Natural killer cell (primary cell): ENCODE measurements at regions not wholly inside any gene's neighbourhood (a gene's known extent, or its start where the extent isn't known, plus 50 kb on each side); places are given as distances from the start of the nearest gene placed in this dataset.

Experiments used
- ATAC-seq, 3 donors: fragments of 150-1000 bp in 2 of 3; fragments of 200-7000 bp in 1 of 3; cut with Tn5 transposase; 1 replicate in 1 of 3; 2 replicates in 2 of 3; pipeline ENCODE4 v1.10.0; 2021; ENCODE audit warnings: mild to moderate bottlenecking in 2 of 3, moderate library complexity in 2 of 3
- DNase-seq, 2 donors: peaks; one replicate each; pipeline versions ENCODE4 v3.0.0 to v3.0.0-alpha.2; 2013 to 2021; ENCODE audit warnings: mixed read lengths in 1 of 2
- H3K27ac ChIP-seq: one replicate; pipeline ENCODE4 v1.5.1; 2013; ENCODE audit warnings: mild to moderate bottlenecking, low read length
- H3K27me3 ChIP-seq: one replicate; pipeline ENCODE4 v1.6.1; 2013; ENCODE audit warnings: low read length; ENCODE audit not compliant: control insufficient read depth, insufficient read depth
- H3K36me3 ChIP-seq: one replicate; pipeline ENCODE4 v1.6.1; 2013; ENCODE audit warnings: low read length; ENCODE audit not compliant: control insufficient read depth, insufficient read depth
- H3K4me1 ChIP-seq: one replicate; pipeline ENCODE4 v1.6.1; 2013; ENCODE audit warnings: low read length; ENCODE audit not compliant: control insufficient read depth, insufficient read depth
- H3K4me3 ChIP-seq: one replicate; pipeline ENCODE4 v1.5.1; 2013; ENCODE audit warnings: low read length
- H3K9me3 ChIP-seq: one replicate; pipeline ENCODE4 v1.6.1; 2013; ENCODE audit warnings: low read length; ENCODE audit not compliant: control insufficient read depth, insufficient read depth
- H3K27ac Mint-ChIP-seq, 2 donors: one replicate each; pipeline ENCODE4 v1.8.0; 2022; ENCODE audit warnings: mild to moderate bottlenecking in 2 of 2, mixed read lengths in 2 of 2, moderate library complexity in 1 of 2
- H3K27me3 Mint-ChIP-seq, 2 donors: one replicate each; pipeline ENCODE4 v1.8.0; 2022; ENCODE audit warnings: low read depth in 2 of 2, mixed read lengths in 2 of 2
- H3K36me3 Mint-ChIP-seq: one replicate; pipeline ENCODE4 v1.8.0; 2022; ENCODE audit warnings: mixed read lengths
- H3K4me1 Mint-ChIP-seq, 2 donors: one replicate each; pipeline ENCODE4 v1.8.0; 2022; ENCODE audit warnings: mixed read lengths in 2 of 2
- H3K4me3 Mint-ChIP-seq: one replicate; pipeline ENCODE4 v1.8.0; 2022; ENCODE audit warnings: mild to moderate bottlenecking, moderate library complexity, mixed read lengths
- H3K9me3 Mint-ChIP-seq, 2 donors: one replicate each; pipeline ENCODE4 v1.8.0; 2022; ENCODE audit warnings: mixed read lengths in 2 of 2
- CTCF ChIP-seq: fragments of 200-600 bp; IDR thresholded peaks from one replicate; pipeline ENCODE4 v1.8.0; 2022; ENCODE audit warnings: antibody characterized with exemption
- WGBS: methylation state at CpG from one replicate; pipeline ENCODE4 v1.1.7; 2013; ENCODE audit warnings: missing lambda C conversion rate; ENCODE audit not compliant: insufficient coverage; 5-methylcytosine and 5-hydroxymethylcytosine counted together
- intact Hi-C: fragments of 100-400 bp; cut with micrococcal nuclease; formaldehyde crosslinking; loops from one replicate; pipeline ENCODE4 v1.14.2; 2022

DNA sequence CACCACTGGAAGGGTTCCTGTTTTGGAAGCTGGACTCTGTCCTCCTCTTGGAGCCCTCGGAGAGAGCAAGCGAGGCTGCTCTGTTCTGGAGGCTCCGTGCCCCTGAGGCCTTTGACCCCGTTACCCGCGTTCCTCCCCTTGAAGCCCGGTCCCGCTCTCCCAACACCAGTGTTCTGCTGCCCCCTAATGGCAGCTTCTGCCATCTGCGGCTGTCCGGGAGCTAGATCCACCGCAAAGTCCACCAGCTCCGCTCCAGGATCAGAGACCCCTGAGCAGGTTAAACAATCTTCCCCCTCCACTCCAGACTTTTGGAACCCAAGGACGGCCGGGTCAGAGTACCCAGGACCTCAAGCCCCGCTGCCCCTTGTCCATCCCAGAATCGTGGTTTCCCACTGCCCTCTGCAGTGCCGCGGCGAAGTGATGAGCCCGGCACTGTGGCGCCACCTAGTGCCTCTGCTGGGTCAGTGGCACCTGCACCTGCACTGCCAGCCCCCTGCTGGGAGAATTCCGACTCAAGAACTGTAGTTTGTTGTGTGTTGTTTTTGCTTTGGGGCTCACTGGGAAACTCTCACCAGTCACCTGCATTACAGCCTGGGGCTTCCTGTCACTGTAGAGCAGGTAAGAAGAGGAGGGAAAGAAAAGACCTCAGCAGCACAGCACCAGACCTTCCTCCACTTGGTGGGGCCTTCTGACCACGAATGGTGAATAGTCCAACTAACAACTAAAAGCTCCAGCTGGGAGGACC lies 63.5 kb upstream of the NFASC start:
- peak; percentile 93 to 95 (median 95) for ATAC-seq

DNA sequence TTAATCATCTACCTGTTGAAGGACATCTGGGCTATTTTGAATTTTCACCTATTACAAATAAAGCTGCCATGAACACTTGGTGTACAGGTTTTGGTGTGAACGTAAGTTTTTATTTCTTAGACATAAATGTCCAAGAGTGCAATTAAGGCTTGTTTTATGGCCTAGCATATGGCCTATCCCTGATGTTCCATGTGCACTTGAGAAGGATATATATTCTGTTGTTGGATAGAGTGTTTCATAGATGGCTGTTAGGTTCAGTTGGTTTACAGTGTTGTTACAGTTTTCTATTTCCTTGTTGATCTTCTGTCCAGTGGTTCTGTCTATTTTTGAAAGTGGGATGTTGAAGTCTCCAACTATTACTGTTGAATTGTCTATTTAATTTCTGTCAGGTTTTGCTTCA lies 61.2 kb upstream of the NFASC start:
- peaks cover 7% of the 10 kb centered on the region for H3K4me1 ChIP-seq
- Mint-ChIP-seq H3K4me1 (peaks cover 6 to 7% of the 10 kb centered on the region in 2 donors), H3K9me3 (no peaks in the 10 kb centered on the region), H3K4me3 (no peak overlapping the region), H3K27ac (no peak overlapping the region), H3K27me3 (peaks cover 5 to 7% of the 10 kb centered on the region in 2 donors), H3K36me3 (no peaks in the 10 kb centered on the region)
- WGBS = 83% methylated on average over 1 of the region's 1 CpG
- intact Hi-C loops = no loop called here
- DNase-seq = no peak
- no peak for TF ChIP-seq CTCF
- no peak overlapping the region for H3K4me3 ChIP-seq
- no peaks in the 10 kb centered on the region for H3K27me3 ChIP-seq
- no peaks in the 10 kb centered on the region for H3K36me3 ChIP-seq
- no peak for ATAC-seq
- no peaks in the 10 kb centered on the region for H3K9me3 ChIP-seq
- H3K27ac ChIP-seq = no peak overlapping the region

More for the DNA sequence above, 63.5 kb upstream of the NFASC start:
- peak overlapping the region; percentile 88 for H3K4me3 Mint-ChIP-seq
- H3K4me1 Mint-ChIP-seq = peaks cover 6 to 7% of the 10 kb centered on the region in 2 donors
- Histone ChIP-seq H3K4me3 (peak overlapping the region; percentile 35), H3K9me3 (no peaks in the 10 kb centered on the region), H3K27ac (no peak overlapping the region), H3K4me1 (peaks cover 17% of the 10 kb centered on the region), H3K36me3 (no peaks in the 10 kb centered on the region), H3K27me3 (no peaks in the 10 kb centered on the region)
- peak; percentile 73 to 92 for DNase-seq
- 5% methylated on average over 23 of the region's 23 CpGs for WGBS
- intact Hi-C loops = loop anchor here (1.0 to 2.0 kb wide), 2 partner anchors 241 to 360 kb away; no protein-coding TSS in a partner anchor
- TF ChIP-seq CTCF = peak; percentile 100
- peaks cover 0 to 4% of the 10 kb centered on the region in 2 donors for H3K27me3 Mint-ChIP-seq
- H3K27ac Mint-ChIP-seq = peak overlapping the region in 1 of 2 donors; percentile 32
- H3K36me3 Mint-ChIP-seq = no peaks in the 10 kb centered on the region
- H3K9me3 Mint-ChIP-seq = no peaks in the 10 kb centered on the region

DNA sequence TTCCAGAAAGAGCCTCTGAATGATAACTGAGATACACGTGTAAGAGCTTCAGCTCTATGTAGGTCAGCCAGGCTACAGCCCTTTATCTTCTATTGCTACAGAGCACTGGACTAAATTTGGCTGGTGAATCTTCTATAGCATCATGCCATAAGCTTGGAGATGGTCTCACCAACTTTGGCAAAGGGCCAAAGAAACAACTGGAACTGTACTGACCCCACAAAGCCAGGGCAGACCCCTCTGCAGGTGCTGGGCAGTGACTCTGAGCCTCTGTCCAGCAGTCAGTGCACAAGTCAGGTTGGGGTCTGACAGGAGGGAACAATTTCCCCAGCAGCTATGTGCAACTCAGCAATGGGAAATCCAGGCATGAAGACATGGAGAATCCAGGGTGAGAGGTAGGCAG lies 57.8 kb upstream of the NFASC start:
- Mint-ChIP-seq H3K4me1 (no peaks in the 10 kb centered on the region), H3K27ac (no peak overlapping the region), H3K27me3 (peaks cover 18 to 26% of the 10 kb centered on the region in 2 donors), H3K9me3 (no peaks in the 10 kb centered on the region), H3K4me3 (no peak overlapping the region), H3K36me3 (no peaks in the 10 kb centered on the region)
- no peak for TF ChIP-seq CTCF
- 76% methylated on average over 1 of the region's 1 CpG for WGBS
- no peak overlapping the region for H3K27ac ChIP-seq
- no peak overlapping the region for H3K4me3 ChIP-seq
- no peaks in the 10 kb centered on the region for H3K36me3 ChIP-seq
- no peak for ATAC-seq
- no peak for DNase-seq
- H3K4me1 ChIP-seq = no peaks in the 10 kb centered on the region
- no peaks in the 10 kb centered on the region for H3K27me3 ChIP-seq
- intact Hi-C loops = no loop called here
- H3K9me3 ChIP-seq = no peaks in the 10 kb centered on the region

GRCh38 chr1:204813522-204813921 lies 57.1 kb upstream of the NFASC start:
- Mint-ChIP-seq H3K9me3 (no peaks in the 10 kb centered on the region), H3K27me3 (peaks cover 18 to 31% of the 10 kb centered on the region in 2 donors), H3K36me3 (no peaks in the 10 kb centered on the region), H3K27ac (no peak overlapping the region), H3K4me3 (no peak overlapping the region), H3K4me1 (no peaks in the 10 kb centered on the region)
- no peak for ATAC-seq
- Histone ChIP-seq H3K27me3 (no peaks in the 10 kb centered on the region), H3K27ac (no peak overlapping the region), H3K9me3 (no peaks in the 10 kb centered on the region), H3K36me3 (no peaks in the 10 kb centered on the region), H3K4me3 (no peak overlapping the region), H3K4me1 (no peaks in the 10 kb centered on the region)
- intact Hi-C loops = no loop called here
- DNase-seq = no peak
- 81% methylated on average over 2 of the region's 2 CpGs for WGBS
- TF ChIP-seq CTCF = no peak
